Activated CD8-positive, alpha-beta memory T cell treated with anti-CD3 and anti-CD28 coated beads, Interleukin-2, amount 50 U/mL, for 1 hour (primary cell): ENCODE measurements at regions not wholly inside any gene's neighbourhood (a gene's known extent, or its start where the extent isn't known, plus 50 kb on each side); places are given as distances from the start of the nearest gene placed in this dataset.

ENCODE experiments used
- DNase-seq: peaks from one replicate; pipeline ENCODE4 v3.0.0-alpha.2; 2020; ENCODE audit errors: extremely low read depth

- no peak for DNase-seq
Observed at GRCh38 chr2:2872713-2873449, 504.7 kb downstream of the EIPR1 start.

- DNase-seq = no peak
Observed at GRCh38 chr2:2872309-2872617, 505.4 kb downstream of the EIPR1 start.

- DNase-seq = no peak
Observed at GRCh38 chr2:2871480-2872308, 505.9 kb downstream of the EIPR1 start.

GRCh38 chr2:2870106-2870505, 507.5 kb downstream of the EIPR1 start:
- no peak for DNase-seq

- no peak for DNase-seq
Observed at GRCh38 chr2:2869553-2869952, 508.1 kb downstream of the EIPR1 start.

GRCh38 chr2:2868085-2868484, 509.5 kb downstream of the EIPR1 start:
- DNase-seq = no peak

- DNase-seq = no peak
Observed at GRCh38 chr2:2867397-2867979, 510.1 kb downstream of the EIPR1 start.

- no peak for DNase-seq
Observed at GRCh38 chr2:2866459-2866858, 511.2 kb downstream of the EIPR1 start.

GRCh38 chr2:2862386-2862785, 515.2 kb downstream of the EIPR1 start:
- DNase-seq = no peak

- DNase-seq = no peak
Observed at GRCh38 chr2:2861666-2862240, 515.9 kb downstream of the EIPR1 start.

GRCh38 chr2:2860589-2861300, 516.9 kb downstream of the EIPR1 start:
- no peak for DNase-seq

- no peak for DNase-seq
Observed at GRCh38 chr2:2859732-2860131, 517.9 kb downstream of the EIPR1 start.

GRCh38 chr2:2859164-2859563, 518.5 kb downstream of the EIPR1 start:
- no peak for DNase-seq

GRCh38 chr2:2856723-2857415, 520.7 kb downstream of the EIPR1 start:
- DNase-seq = no peak

- DNase-seq = no peak
Observed at GRCh38 chr2:2855297-2855696, 522.3 kb downstream of the EIPR1 start.

- no peak for DNase-seq
Observed at GRCh38 chr2:2853346-2853745, 522.3 kb upstream of the MYT1L start.

GRCh38 chr2:2851806-2852777, 521.0 kb upstream of the MYT1L start:
- DNase-seq = no peak

- no peak for DNase-seq
Observed at GRCh38 chr2:2851316-2851715, 520.2 kb upstream of the MYT1L start.

- no peak for DNase-seq
Observed at GRCh38 chr2:2850859-2851258, 519.8 kb upstream of the MYT1L start.

GRCh38 chr2:2850218-2850755, 519.2 kb upstream of the MYT1L start:
- DNase-seq = no peak
